GM18520 (cell line): ENCODE measurements at regions not wholly inside any gene's neighbourhood (a gene's known extent, or its start where the extent isn't known, plus 50 kb on each side); places are given as distances from the start of the nearest gene placed in this dataset.
"Not testable (repeated sequence)": the region's sequence is repeated elsewhere in the genome, so short reads cannot be mapped to it uniquely, and the experiment has no call there.

Experiments used
- ATAC-seq: cut with Tn5 transposase; IDR thresholded peaks from one replicate; pipeline ENCODE4 v1.9.1; 2021; ENCODE audit not compliant: unreplicated experiment

GRCh38 chr2:16375351-16375750 is 290.3 kb downstream of the CYRIA start:
- no peak for ATAC-seq

GRCh38 chr2:16374671-16375070 is 291.0 kb downstream of the CYRIA start:
- ATAC-seq: no peak

- no peak for ATAC-seq
These were observed 292.3 kb downstream of the CYRIA start for GRCh38 chr2:16373341-16373740.

- ATAC-seq: no peak
These were observed 293.9 kb downstream of the CYRIA start for GRCh38 chr2:16371751-16372150.

GRCh38 chr2:16368951-16369350 is 296.7 kb downstream of the CYRIA start:
- ATAC-seq: no peak

GRCh38 chr2:16368328-16368727 is 297.3 kb downstream of the CYRIA start:
- ATAC-seq: no peak

GRCh38 chr2:16365366-16365765 is 300.3 kb downstream of the CYRIA start:
- ATAC-seq: no peak

- ATAC-seq: no peak
These were observed 302.1 kb downstream of the CYRIA start for GRCh38 chr2:16363581-16363980.

GRCh38 chr2:16362611-16363010 is 303.0 kb downstream of the CYRIA start:
- no peak for ATAC-seq

- no peak for ATAC-seq
These were observed 304.2 kb downstream of the CYRIA start for GRCh38 chr2:16361261-16361995.

GRCh38 chr2:16359961-16360360 is 305.7 kb downstream of the CYRIA start:
- ATAC-seq: no peak

GRCh38 chr2:16357188-16357587 is 308.4 kb downstream of the CYRIA start:
- no peak for ATAC-seq

- ATAC-seq: no peak
These were observed 314.1 kb downstream of the CYRIA start for GRCh38 chr2:16351541-16351940.

GRCh38 chr2:16351137-16351536 is 314.5 kb downstream of the CYRIA start:
- no peak for ATAC-seq

- ATAC-seq: no peak
These were observed 315.4 kb downstream of the CYRIA start for GRCh38 chr2:16350211-16350610.

- ATAC-seq: no peak
These were observed 315.8 kb downstream of the CYRIA start for GRCh38 chr2:16349811-16350210.

GRCh38 chr2:16348821-16349515 is 316.7 kb downstream of the CYRIA start:
- ATAC-seq: no peak

- no peak for ATAC-seq
These were observed 319.0 kb downstream of the CYRIA start for GRCh38 chr2:16346671-16347070.

- ATAC-seq: not testable (repeated sequence)
These were observed 320.4 kb downstream of the CYRIA start for GRCh38 chr2:16345231-16345630.

- ATAC-seq: no peak
These were observed 326.4 kb downstream of the CYRIA start for GRCh38 chr2:16339206-16339605.

GRCh38 chr2:16338026-16338425 is 327.6 kb downstream of the CYRIA start:
- ATAC-seq: no peak

- ATAC-seq: no peak
These were observed 328.7 kb downstream of the CYRIA start for GRCh38 chr2:16336916-16337315.

- ATAC-seq: no peak
These were observed 329.1 kb downstream of the CYRIA start for GRCh38 chr2:16336491-16336890.
